OCI-LY3 (cell line): ENCODE measurements at regions not wholly inside any gene's neighbourhood (a gene's known extent, or its start where the extent isn't known, plus 50 kb on each side); places are given as distances from the start of the nearest gene placed in this dataset.
A peak's percentile ranks its signal among the peaks of the same experiment; 100 is the strongest.

Experiments
- H2AFZ ChIP-seq: fragments of 200-600, 300-600 bp; shearing (Covaris generic); 2 replicates; pipeline ENCODE4 v1.6.0; 2014; ENCODE audit warnings: antibody characterized with exemption, low read depth, low read length
- H3K27ac ChIP-seq: fragments of 200-600, 300-600 bp; sonication (generic); 2 replicates; pipeline ENCODE4 v1.5.1; 2014; ENCODE audit warnings: mild to moderate bottlenecking, low read length, moderate library complexity, mixed read lengths
- H3K27me3 ChIP-seq: fragments of 200-600, 300-600 bp; sonication (generic); 2 replicates; pipeline ENCODE4 v1.6.1; 2014; ENCODE audit warnings: low read depth, low read length, mixed read lengths
- H3K36me3 ChIP-seq: fragments of 200-600, 300-600 bp; sonication (generic); replicated peaks from 2 replicates; pipeline ENCODE3; 2014; ENCODE audit warnings: low read depth, low read length, mixed read lengths
- H3K4me1 ChIP-seq: fragments of 300-600, 200-600 bp; sonication (generic); 2 replicates; pipeline ENCODE4 v1.6.1; 2014; ENCODE audit warnings: low read length, mixed read lengths
- H3K4me2 ChIP-seq: fragments of 200-600, 300-600 bp; sonication (generic); 2 replicates; pipeline ENCODE4 v1.6.1; 2014; ENCODE audit warnings: low read length, mixed read lengths
- H3K4me3 ChIP-seq: fragments of 300-600, 200-600 bp; sonication (generic); 2 replicates; pipeline ENCODE4 v1.5.1; 2014; ENCODE audit warnings: antibody characterized with exemption, mild to moderate bottlenecking, low read length, moderate library complexity
- H3K79me2 ChIP-seq: fragments of 300-600, 200-600 bp; shearing (Covaris generic); 2 replicates; pipeline ENCODE4 v1.6.1; 2014; ENCODE audit warnings: mild to moderate bottlenecking, low read length, mixed read lengths
- H3K9ac ChIP-seq: fragments of 300-600, 200-600 bp; shearing (Covaris generic); 2 replicates; pipeline ENCODE4 v1.6.0; 2014; ENCODE audit warnings: mild to moderate bottlenecking, low read length, moderate library complexity
- H3K9me3 ChIP-seq: fragments of 200-600, 300-600 bp; shearing (Covaris generic); 2 replicates; pipeline ENCODE4 v1.6.1; 2014; ENCODE audit warnings: low read length, mixed read lengths; ENCODE audit not compliant: insufficient read depth
- H4K20me1 ChIP-seq: fragments of 200-600, 300-600 bp; sonication (generic); 2 replicates; pipeline ENCODE4 v1.6.1; 2016; ENCODE audit warnings: low read length, mixed read lengths; ENCODE audit not compliant: insufficient read depth
- CTCF ChIP-seq: fragments of 200-600, 300-600 bp; sonication (generic); IDR thresholded peaks from 2 replicates; pipeline ENCODE4 v1.5.1; 2014; ENCODE audit warnings: antibody characterized with exemption, low read length, low read depth
- EZH2phosphoT487 ChIP-seq: fragments of 200-600 bp; shearing (Covaris generic); IDR thresholded peaks from 2 replicates; pipeline ENCODE4 v1.6.1; 2018; ENCODE audit warnings: antibody characterized with exemption, mixed run types, low read depth

- no peaks in the 10 kb centered on the region for H4K20me1 ChIP-seq
- TF ChIP-seq EZH2phosphoT487: no peak
- no peaks in the 10 kb centered on the region for H3K79me2 ChIP-seq
- no peak overlapping the region for H3K4me2 ChIP-seq
- H3K36me3 ChIP-seq: no peaks in the 10 kb centered on the region
- H3K27ac ChIP-seq: no peak overlapping the region
- H3K9ac ChIP-seq: no peak overlapping the region
- no peaks in the 10 kb centered on the region for H3K27me3 ChIP-seq
- peaks cover 11% of the 10 kb centered on the region for H3K4me1 ChIP-seq
- no peaks in the 10 kb centered on the region for H3K9me3 ChIP-seq
- H3K4me3 ChIP-seq: no peak overlapping the region
- no peak overlapping the region for H2AFZ ChIP-seq
Measured at GRCh38 chr4:19677211-19677610, 574.5 kb upstream of the SLIT2 start.

- TF ChIP-seq CTCF (no peak), EZH2phosphoT487 (no peak)
- no peaks in the 10 kb centered on the region for H3K9me3 ChIP-seq
- H3K4me1 ChIP-seq: peaks cover 11% of the 10 kb centered on the region
- H3K36me3 ChIP-seq: no peaks in the 10 kb centered on the region
- no peaks in the 10 kb centered on the region for H4K20me1 ChIP-seq
- no peaks in the 10 kb centered on the region for H3K79me2 ChIP-seq
- H3K4me3 ChIP-seq: no peak overlapping the region
- no peak overlapping the region for H2AFZ ChIP-seq
- H3K27ac ChIP-seq: no peak overlapping the region
- no peak overlapping the region for H3K9ac ChIP-seq
- H3K27me3 ChIP-seq: no peaks in the 10 kb centered on the region
- H3K4me2 ChIP-seq: peak overlapping the region; percentile 24; the same call in 1 of the 2 replicates
Measured at GRCh38 chr4:19675172-19675811, 576.4 kb upstream of the SLIT2 start.

GRCh38 chr4:19659101-19659500, 592.6 kb upstream of the SLIT2 start:
- Histone ChIP-seq H3K79me2 (no peaks in the 10 kb centered on the region), H3K4me3 (no peak overlapping the region), H3K4me1 (no peaks in the 10 kb centered on the region), H2AFZ (no peak overlapping the region), H3K9me3 (no peaks in the 10 kb centered on the region), H4K20me1 (no peaks in the 10 kb centered on the region), H3K27me3 (no peaks in the 10 kb centered on the region), H3K4me2 (no peak overlapping the region), H3K9ac (no peak overlapping the region), H3K36me3 (no peaks in the 10 kb centered on the region), H3K27ac (no peak overlapping the region)
- TF ChIP-seq CTCF: no peak
- no peak for TF ChIP-seq EZH2phosphoT487

- no peak overlapping the region for H3K9ac ChIP-seq
- no peaks in the 10 kb centered on the region for H3K4me1 ChIP-seq
- H3K27me3 ChIP-seq: no peaks in the 10 kb centered on the region
- H3K27ac ChIP-seq: no peak overlapping the region
- no peaks in the 10 kb centered on the region for H3K79me2 ChIP-seq
- no peak overlapping the region for H3K4me3 ChIP-seq
- H3K4me2 ChIP-seq: no peak overlapping the region
- H4K20me1 ChIP-seq: no peaks in the 10 kb centered on the region
- H3K9me3 ChIP-seq: no peaks in the 10 kb centered on the region
- TF ChIP-seq EZH2phosphoT487: no peak
- TF ChIP-seq CTCF: no peak
- H3K36me3 ChIP-seq: no peaks in the 10 kb centered on the region
- no peak overlapping the region for H2AFZ ChIP-seq
Measured at GRCh38 chr4:19657856-19658255, 593.8 kb upstream of the SLIT2 start.
